ENCODE measurements at regions not wholly inside any gene's neighbourhood (a gene's known extent, or its start where the extent isn't known, plus 50 kb on each side); places are given as distances from the start of the nearest gene placed in this dataset.

- DNase-seq: no peak
These were observed 105.0 kb upstream of the ADGRL2 start for GRCh38 chr1:81695741-81696140.

DNA sequence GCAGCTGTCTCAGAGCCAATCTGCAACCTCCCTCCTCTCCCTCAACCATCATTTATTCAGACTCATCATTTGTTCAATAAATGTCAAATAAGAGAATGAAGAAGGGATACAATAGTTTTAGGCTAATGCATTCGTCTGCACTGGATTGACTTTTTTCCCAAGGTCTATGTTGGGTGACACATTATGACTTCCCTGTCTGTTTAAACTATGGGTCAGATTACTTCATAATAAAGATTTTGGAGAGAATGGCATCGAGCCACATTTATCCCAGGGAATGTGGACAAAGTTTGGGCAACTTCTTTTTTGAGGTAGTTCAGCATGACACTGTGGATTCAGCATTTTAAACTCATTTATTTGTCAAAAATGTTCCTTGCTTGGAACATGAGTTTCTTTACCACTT, 107.4 kb upstream of the ADGRL2 start:
- no peak for DNase-seq

DNA sequence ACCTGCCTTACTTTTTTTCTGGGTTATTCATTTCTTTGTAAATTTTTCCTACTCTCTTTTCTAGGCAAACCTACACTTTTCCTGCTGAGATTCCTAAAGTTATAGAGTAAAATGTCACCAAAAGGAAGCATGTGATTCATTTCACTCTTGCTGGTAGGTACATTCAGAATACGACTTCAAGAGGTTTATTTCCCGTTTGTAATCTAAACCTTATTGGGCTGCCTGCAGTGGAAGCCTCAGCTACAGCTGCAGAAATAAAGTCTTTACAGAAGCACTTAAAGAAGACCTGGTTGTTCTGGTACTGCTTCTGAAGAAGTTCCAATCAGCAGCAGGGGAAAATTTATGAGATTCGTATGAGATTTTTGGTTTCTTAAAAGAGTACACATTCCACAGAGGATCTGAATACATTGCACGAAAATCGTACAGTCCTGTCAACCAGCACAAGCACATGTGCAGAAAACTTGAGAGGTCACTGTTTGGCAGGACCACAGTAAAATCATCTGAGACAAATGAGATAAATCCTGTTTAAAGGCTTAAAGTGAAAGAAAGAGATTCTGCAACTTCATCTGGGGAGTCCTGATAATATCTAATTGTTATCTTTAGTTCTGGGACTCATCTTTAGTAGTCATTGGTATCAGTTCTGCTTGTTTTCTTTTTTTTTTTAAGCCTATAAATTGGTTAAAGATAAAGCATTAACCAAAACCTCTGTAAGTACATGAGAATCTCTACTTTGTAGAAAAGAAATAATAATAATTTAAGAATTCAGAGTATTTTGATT, 109.9 kb upstream of the ADGRL2 start:
- DNase-seq: no peak

DNA sequence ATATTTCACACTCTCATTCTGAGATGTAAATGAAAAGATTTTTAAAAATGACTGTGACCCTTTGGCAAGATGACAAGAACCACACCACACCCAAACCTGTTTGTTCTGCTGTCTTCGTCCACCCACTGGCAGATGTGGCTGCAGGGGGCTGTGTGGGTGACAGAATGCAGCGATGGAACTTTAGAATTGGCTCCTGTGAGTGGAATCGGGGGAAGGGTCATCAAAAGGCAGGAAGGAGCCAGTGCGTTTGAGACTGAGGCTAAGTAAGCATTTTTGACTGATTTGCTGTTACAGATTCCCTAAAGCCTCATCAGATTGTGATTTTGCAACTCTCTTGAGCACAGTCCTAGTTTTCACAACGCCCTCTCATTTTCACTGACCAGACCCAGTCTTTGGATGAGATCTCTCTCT, 111.2 kb upstream of the ADGRL2 start:
- no peak for DNase-seq

DNA sequence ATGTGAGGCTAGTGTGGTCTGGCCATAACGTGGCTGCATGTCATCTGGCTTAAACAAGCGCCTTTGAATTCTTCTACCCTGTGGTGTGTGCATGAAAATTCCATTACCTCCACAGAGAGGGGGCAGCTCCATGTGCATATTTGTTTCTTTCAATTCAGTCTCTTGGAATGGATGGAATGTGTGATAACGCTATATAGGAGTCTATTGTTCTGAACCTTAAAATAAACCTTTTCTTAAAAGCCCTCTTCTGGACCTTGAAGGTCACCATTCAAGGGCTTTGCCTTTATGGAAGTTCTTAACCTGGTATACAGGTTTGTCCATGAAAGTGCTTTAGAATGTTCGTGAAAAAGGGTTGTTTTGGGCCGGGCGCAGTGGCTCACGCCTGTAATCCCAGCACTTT, 118.2 kb upstream of the ADGRL2 start:
- no peak for DNase-seq

GRCh38 chr1:81681601-81682266, 119.0 kb upstream of the ADGRL2 start:
- DNase-seq: no peak

DNA sequence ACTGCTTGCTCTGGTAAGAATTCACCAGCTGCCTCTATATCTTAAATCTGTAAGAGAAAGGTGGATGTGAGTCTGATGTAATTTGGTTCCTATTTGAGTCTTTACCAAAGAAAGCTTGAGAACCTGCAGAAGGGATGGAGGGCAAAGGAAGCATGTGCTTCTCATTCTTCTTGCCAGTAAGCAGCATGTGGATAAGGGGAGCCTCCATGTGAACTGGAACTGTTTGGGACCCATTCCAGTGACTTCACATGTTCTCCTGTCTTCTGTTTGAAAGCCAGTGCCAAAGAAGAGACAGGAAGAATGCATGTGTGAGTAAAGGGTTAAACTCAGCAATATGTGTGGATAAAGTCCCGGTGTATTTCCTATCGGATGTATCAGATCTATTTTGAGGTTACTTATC, 119.6 kb upstream of the ADGRL2 start:
- DNase-seq: no peak

DNA sequence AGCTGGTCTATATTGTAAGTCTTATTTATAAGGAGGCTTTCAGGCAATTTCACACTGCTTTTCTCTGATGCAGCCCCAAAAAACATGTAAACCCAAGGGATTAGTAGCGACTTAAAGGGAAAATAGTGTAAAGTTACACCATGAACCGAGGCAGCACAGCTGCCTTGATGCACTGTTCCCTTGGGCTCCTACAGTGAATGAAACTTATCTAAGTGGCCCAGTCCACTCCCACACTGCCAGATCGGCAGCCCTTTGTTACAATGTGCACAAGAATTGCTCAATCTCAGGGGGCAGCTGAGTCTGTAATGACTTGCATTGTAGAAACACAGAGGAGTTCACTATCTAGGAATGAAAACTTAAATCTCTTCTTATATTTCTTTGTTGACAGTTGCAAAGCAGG, 120.8 kb upstream of the ADGRL2 start:
- no peak for DNase-seq

DNA sequence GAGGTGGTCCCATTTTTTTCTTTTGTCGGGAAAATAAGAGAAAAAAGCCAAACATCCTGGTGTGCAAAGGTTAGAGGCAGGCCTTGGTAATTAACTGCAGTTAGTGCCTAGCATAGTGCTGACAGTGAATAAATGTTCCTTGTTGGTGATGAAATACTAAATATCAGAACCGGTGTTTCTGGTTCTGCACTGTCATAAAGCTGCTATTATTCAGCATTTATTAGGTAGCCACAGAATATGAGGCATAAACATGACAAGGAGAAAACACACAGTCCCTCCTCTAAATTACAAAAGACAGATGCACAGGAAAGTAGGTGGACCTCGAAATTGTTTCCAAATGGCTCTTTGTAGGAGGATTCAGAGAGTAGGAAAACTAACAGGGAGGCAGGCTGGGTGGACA, 122.0 kb upstream of the ADGRL2 start:
- DNase-seq: no peak

GRCh38 chr1:81672766-81673165, 128.0 kb upstream of the ADGRL2 start:
- no peak for DNase-seq

DNA sequence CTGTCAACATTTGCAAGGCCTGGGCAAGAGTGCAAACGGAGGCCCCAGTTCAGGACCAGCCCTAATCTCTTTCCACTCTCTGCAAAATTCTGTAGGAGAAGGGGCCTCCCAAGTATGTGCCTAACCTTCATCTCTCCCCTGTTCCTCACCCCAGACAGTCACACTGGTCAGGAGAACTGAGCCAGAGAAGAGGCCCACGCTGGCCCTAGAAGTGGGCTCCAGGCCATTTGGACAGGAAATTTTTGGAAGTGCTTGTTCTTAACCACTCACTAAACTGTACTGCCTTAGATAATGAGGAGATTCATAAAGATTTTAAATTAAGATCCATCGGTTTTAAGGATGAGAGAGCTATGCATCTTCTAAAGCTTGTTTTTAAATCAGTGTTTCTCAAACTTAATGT, 129.7 kb upstream of the ADGRL2 start:
- no peak for DNase-seq

- peak; percentile 36 for DNase-seq
These were observed 130.4 kb upstream of the ADGRL2 start for GRCh38 chr1:81670286-81670685.

GRCh38 chr1:81666586-81666985, 134.1 kb upstream of the ADGRL2 start:
- DNase-seq: no peak

DNA sequence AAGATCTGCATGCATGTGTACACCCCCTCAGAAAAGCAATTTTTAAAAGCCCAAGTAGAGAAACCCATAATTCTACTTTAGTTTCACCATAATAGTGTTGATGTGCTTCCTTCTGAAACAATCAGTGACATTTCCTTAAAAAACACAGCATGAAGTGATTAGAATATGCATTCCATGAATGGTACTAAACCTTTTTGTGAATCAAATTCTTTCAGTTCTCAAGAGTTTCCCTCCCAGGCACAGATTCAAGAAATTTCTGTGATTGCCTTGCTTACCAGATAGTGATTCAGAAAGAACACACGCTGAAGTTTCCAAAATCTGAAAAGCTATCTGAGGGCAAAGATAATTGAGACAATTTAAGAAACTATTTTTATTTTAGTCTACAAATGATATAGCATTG, 136.4 kb upstream of the ADGRL2 start:
- DNase-seq: no peak

GRCh38 chr1:81662913-81663526, 137.7 kb upstream of the ADGRL2 start:
- DNase-seq: no peak

DNA sequence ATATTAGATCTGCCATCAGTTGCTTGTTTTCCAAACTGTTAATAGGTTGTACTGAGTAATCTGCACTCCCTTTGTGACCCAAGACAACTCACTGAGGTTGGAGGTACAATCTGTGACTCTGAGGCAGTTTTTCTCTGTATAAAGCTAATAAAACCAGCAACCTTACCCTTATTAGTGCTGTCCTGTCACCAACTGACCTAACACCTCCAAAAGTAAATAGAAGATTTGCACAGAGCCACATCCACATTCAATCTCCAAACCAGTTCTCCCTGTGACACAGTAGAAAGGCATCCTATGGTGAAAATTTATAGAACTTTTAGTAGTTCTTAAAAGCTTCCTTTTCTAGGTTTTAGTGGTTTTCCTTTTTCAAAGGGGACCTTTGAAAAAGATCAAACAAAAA, 140.4 kb upstream of the ADGRL2 start:
- no peak for DNase-seq

GRCh38 chr1:81654657-81655056, 146.1 kb upstream of the ADGRL2 start:
- DNase-seq: no peak

DNA sequence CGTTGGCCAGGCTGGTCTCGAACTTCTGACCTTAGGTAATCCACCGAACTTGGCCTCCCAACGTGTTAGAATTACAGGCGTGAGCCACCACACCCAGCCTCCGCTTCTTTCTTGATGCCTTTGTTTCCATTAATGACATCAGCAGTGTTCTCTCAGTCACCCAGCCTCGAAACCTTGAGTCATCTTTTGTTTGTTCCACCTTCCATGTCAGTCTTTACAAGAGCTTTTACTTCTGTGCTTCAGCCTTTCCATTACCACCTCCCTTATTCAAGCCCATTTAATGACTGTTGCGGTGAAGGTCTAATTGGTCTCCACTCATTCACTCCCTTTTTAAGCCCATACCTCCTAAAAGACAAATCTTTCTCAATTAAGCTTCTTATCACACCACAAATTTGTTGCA, 146.6 kb upstream of the ADGRL2 start:
- DNase-seq: peak; percentile 22

DNA sequence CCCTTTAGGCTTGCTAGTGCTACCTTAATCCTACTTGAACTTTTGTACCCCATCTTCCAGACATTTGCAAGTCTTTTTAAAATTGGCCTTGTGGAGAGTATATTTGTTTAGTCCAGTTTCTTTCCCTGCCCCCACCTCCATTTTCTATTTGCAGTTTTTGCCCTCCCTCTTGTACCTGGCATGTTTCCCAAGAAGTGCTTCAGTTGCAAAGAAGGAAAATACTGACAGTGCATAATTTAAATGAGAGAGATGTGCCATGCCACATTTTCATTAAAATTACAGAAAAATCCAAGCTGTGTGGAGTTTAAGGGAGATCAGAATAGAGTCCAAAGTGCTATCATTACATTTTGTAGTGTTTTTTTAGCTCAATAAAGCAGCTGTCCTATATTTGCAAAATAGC, 150.0 kb upstream of the ADGRL2 start:
- DNase-seq: no peak

- no peak for DNase-seq
These were observed 164.9 kb upstream of the ADGRL2 start for GRCh38 chr1:81635816-81636215.

GRCh38 chr1:81634294-81634693, 166.4 kb upstream of the ADGRL2 start:
- no peak for DNase-seq

DNA sequence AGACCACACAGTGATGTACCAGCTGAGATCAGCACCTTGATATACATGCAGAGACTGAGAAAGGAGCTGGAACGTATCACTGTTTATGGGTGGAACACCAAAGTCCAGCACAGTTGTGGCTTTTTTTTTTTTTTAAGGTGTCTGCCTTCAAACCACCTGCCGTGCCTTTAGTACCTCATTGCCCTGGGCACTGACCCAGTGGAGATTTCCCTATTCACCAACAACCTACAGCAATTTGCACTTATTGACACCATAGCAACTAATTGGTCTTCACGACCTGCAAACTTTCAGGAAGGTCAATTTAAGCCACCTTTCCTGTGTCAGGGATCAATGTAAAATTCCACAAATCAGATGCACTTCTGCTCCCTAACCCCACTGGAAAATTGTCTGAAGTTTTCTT, 181.6 kb upstream of the ADGRL2 start:
- no peak for DNase-seq

- DNase-seq: no peak
These were observed 182.4 kb upstream of the ADGRL2 start for GRCh38 chr1:81618376-81618775.

DNA sequence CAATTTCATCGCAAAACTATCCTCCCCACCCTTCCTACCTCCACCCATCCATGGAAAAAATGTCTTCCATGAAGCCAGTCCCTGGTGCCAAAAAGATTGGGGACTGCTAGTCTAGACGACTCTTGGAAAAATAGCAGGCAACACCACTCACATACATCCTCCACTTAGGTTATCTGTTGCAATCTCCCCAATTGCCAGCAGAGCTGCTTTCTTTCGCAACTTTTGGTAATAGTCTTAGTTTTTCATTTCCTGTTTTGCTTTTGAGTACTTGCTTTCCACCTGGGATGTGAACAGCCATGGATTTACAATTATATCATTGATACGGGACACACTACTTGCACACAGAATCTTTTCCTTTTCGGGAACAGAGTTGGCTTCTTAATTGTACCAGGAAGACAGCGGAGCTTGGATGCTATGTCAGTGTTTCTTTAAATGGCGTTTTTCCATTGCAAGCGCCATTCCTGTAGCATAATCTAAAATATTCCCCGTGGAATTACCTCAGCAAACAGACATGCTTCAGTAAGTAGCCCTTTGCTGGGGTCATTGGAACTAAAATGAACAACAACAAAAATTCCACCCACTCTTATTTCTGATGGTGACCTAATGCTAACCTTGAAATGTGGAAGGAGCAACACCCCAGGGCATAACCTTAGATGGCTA, 183.3 kb upstream of the ADGRL2 start:
- no peak for DNase-seq

All from NCI-H1436 treated with DMSO at 0.1 percent for 48 hours (cell line).